ENCODE measurements at regions not wholly inside any gene's neighbourhood (a gene's known extent, or its start where the extent isn't known, plus 50 kb on each side); places are given as distances from the start of the nearest gene placed in this dataset.

DNA sequence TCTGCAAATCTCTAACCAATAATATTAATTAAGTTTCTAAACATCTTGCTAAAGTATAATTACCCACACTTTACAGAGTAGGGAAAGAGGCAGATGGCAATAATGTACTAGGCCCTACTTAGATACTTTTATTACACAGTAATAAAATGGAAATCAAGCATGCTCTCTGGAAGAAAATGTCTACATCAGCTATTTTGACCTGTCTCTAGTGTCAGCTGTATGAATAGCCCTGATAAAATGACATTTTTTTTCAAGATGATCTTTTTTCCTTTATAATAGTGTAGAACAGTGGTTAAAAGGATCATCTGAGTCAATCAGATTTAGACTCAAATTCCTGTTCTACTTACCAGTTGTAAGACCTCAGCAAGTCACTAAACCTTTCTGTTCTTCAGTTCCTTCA lies 397.3 kb downstream of the GRB14 start:
- intact Hi-C loops (cut with DNase I; ENCODE audit: low total_unique reads), result no loop called here
- H3K4me3 ChIP-seq (ENCODE audit: low read depth, poor library complexity, severe bottlenecking), result no peak overlapping the region
- no peak for TF ChIP-seq POLR2A (IDR thresholded peaks at IDR 0.05)
- TF ChIP-seq CTCF (IDR thresholded peaks at IDR 0.05), result no peak
- DNase-seq (ENCODE audit: low spot score in 2 of 2), result no peak

DNA sequence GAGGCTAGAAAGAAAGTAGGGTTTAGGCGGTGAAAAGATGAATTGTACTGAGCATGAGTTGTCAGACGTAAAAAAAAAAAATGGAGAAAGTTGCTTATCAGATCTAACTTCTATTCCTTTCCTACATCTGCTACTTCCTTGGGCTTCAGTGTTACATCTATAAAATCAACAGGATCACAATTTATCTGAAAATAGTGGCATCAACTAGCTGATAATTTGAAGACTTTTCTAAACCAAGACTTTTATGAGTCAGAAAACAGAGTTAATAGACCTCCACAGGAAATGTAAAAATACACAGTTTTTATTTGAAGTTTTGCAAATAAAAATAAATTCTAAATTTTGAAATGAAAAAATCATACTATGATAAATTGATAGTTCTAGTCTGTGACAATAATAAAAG lies 399.8 kb downstream of the GRB14 start:
- WGBS, 2 donors, result 64 to 72% methylated on average over 2 of the region's 2 CpGs

DNA sequence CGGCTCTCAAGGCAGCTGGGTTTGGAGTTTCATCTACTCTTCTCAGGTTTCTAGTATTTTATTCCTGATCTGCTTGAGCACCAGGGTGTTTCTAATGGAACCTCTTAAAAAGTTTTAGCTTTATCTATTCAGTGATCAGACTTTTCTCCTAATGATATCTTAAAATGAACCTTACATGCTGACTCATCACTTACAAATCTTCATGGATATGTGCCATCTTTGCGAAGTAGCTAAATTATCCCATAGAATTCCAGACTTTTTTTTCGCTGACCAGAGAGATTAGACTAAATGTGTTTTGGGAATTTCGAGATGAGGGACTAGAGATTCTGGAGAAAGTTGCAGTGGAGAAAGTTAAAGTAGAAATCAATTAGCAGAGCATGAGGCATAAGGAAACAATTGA lies 401.0 kb downstream of the GRB14 start:
- 71 to 73% methylated on average over 4 of the region's 4 CpGs for WGBS, 2 donors
- DNase-seq (ENCODE audit: low spot score in 2 of 2), result no peak
- TF ChIP-seq CTCF (IDR thresholded peaks at IDR 0.05) (no peak), POLR2A (IDR thresholded peaks at IDR 0.05) (no peak)
- intact Hi-C loops (cut with DNase I; ENCODE audit: low total_unique reads), result no loop called here
- H3K4me3 ChIP-seq (ENCODE audit: low read depth, poor library complexity, severe bottlenecking), result no peak overlapping the region

More for the DNA sequence above, 399.8 kb downstream of the GRB14 start:
- no peak for DNase-seq (ENCODE audit: low spot score in 2 of 2)
- intact Hi-C loops (cut with DNase I; ENCODE audit: low total_unique reads), result no loop called here
- no peak for TF ChIP-seq CTCF (IDR thresholded peaks at IDR 0.05)
- TF ChIP-seq POLR2A (IDR thresholded peaks at IDR 0.05), result no peak
- no peak overlapping the region for H3K4me3 ChIP-seq (ENCODE audit: low read depth, poor library complexity, severe bottlenecking)

DNA sequence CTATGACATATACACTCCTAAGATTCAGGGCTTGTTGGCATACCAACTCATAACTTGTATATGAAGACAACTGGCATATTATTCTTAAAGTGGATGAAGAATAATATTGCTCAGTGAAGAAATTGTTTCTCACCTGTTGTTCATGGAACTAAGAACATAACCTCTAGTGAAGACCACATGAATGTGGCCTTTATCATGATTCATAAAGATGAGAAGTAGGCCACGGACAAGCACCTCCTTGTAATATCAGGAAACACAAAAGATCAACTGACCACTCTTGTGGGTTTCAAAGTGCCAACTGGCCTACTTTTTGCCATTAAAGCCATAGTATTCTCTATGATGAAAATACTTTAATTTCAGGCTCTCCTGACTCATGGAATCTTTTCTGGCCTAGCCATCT lies 407.4 kb downstream of the GRB14 start:
- intact Hi-C loops (cut with DNase I; ENCODE audit: low total_unique reads), result no loop called here
- DNase-seq (ENCODE audit: low spot score in 2 of 2), result no peak
- WGBS, 2 donors, result 71 to 77% methylated on average over 1 of the region's 1 CpG
- no peak for TF ChIP-seq CTCF (IDR thresholded peaks at IDR 0.05)
- no peak for TF ChIP-seq POLR2A (IDR thresholded peaks at IDR 0.05)
- H3K4me3 ChIP-seq (ENCODE audit: low read depth, poor library complexity, severe bottlenecking), result no peak overlapping the region

DNA sequence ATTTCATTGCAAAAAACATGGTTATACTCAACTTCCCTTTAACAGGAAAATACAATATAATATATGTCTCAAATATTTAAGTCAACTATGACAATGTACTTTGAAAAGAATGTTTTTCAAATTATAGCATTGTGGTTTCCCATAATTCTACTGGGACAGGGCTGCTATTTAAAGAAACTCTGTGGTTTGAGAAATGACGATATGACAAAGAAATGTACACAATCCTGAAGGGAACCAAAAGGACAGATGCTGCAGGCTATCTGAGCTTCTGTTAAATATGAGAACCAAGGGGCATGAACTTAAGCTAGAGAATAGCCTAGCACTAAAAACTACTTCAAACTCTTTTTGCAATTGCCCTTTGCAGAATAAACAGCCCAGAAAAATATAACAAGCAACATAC lies 415.9 kb downstream of the GRB14 start:
- WGBS, 2 donors, result 4 to 11% methylated on average over 1 of the region's 1 CpG
- no peak overlapping the region for H3K4me3 ChIP-seq (ENCODE audit: low read depth, poor library complexity, severe bottlenecking)
- intact Hi-C loops (cut with DNase I; ENCODE audit: low total_unique reads), result no loop called here
- TF ChIP-seq CTCF (IDR thresholded peaks at IDR 0.05) (no peak), POLR2A (IDR thresholded peaks at IDR 0.05) (no peak)
- no peak for DNase-seq (ENCODE audit: low spot score in 2 of 2)

DNA sequence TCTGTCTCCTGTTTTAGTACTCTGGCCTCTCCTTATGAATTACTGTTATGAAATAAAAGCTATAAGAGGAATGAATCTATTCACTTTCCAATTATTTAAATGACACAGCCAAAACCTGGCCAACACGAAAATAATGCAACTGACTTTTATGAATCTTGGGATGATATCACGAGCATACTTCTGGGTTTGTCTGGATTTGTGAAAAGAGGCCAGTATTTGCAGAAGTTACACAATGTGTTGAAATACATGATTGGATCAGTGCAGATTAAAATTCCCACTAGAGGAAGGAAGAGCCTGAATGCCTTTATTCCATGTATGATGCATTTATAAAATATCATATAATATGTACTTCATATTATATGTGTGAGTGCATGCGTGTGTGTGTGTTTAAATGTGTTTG lies 418.2 kb downstream of the GRB14 start:
- intact Hi-C loops (cut with DNase I; ENCODE audit: low total_unique reads), result no loop called here
- DNase-seq (ENCODE audit: low spot score in 2 of 2), result no peak
- TF ChIP-seq POLR2A (IDR thresholded peaks at IDR 0.05) (no peak), CTCF (IDR thresholded peaks at IDR 0.05) (no peak)
- no peak overlapping the region for H3K4me3 ChIP-seq (ENCODE audit: low read depth, poor library complexity, severe bottlenecking)
- 65 to 74% methylated on average over 3 of the region's 3 CpGs for WGBS, 2 donors

Measured in lower leg skin (tissue), 4 donors.